PC-3 (cell line): ENCODE measurements at regions not wholly inside any gene's neighbourhood (a gene's known extent, or its start where the extent isn't known, plus 50 kb on each side); places are given as distances from the start of the nearest gene placed in this dataset.

Experiments
- ATAC-seq: fragments of 200-7000 bp; cut with Tn5 transposase; 2 replicates; pipeline ENCODE4 v1.9.1; 2020; ENCODE audit warnings: mild to moderate bottlenecking, moderate library complexity
- BruUV-seq: library from RNA; stranded (reverse); fragments of 400-500 nt; replicated peaks from 2 replicates; lab custom pipeline; 2021; lab: Mats Ljungman, UMichigan
- CTCF ChIA-PET: fragments of 300-600 bp; sonication (Branson Sonifier 250); formaldehyde crosslinking; loops from one replicate; lab custom pipeline; 2022; ENCODE audit warnings: antibody characterized with exemption; lab: Charles Lee
- POLR2A ChIA-PET: fragments of 300-600 bp; sonication (Branson Sonifier 250); formaldehyde crosslinking; loops from one replicate; lab custom pipeline; 2022; ENCODE audit warnings: antibody characterized with exemption; ENCODE audit not compliant: unreplicated experiment; lab: Charles Lee
- DNase-seq: peaks from one replicate; pipeline ENCODE4 v3.0.0-alpha.2; 2015
- H2AFZ ChIP-seq: fragments of 300-600 bp; sonication (generic); 2 replicates; pipeline ENCODE4 v1.6.0; 2016; ENCODE audit warnings: antibody characterized with exemption, low read length
- H3F3A ChIP-seq: fragments of 300-600 bp; sonication (generic); one replicate; pipeline ENCODE4 v1.6.0; 2017; ENCODE audit warnings: antibody characterized with exemption, low read length, control low read depth, mild to moderate bottlenecking; ENCODE audit not compliant: unreplicated experiment
- H3K27ac ChIP-seq: fragments of 300-600 bp; sonication (generic); 2 replicates; pipeline ENCODE4 v1.5.1; 2016; ENCODE audit warnings: mild to moderate bottlenecking, low read length
- H3K27me3 ChIP-seq: fragments of 300-600 bp; sonication (generic); 2 replicates; pipeline ENCODE4 v1.6.1; 2016; ENCODE audit warnings: low read length, mixed read lengths
- H3K36me3 ChIP-seq: fragments of 300-600 bp; sonication (generic); 2 replicates; pipeline ENCODE4 v1.6.1; 2016; ENCODE audit warnings: low read depth, mixed run types, low read length, mixed read lengths
- H3K4me1 ChIP-seq: fragments of 300-600 bp; sonication (generic); 2 replicates; pipeline ENCODE4 v1.5.1; 2016; ENCODE audit warnings: low read length; ENCODE audit not compliant: insufficient read depth
- H3K4me2 ChIP-seq: fragments of 300-600 bp; sonication (generic); 2 replicates; pipeline ENCODE4 v1.6.0; 2016; ENCODE audit warnings: low read length
- H3K4me3 ChIP-seq: fragments of 300-600 bp; sonication (generic); 2 replicates; pipeline ENCODE4 v1.5.1; 2016; ENCODE audit warnings: mild to moderate bottlenecking, low read length, mixed read lengths
- H3K79me2 ChIP-seq: fragments of 300-600 bp; sonication (generic); 2 replicates; pipeline ENCODE4 v1.6.1; 2017; ENCODE audit warnings: low read length, mixed read lengths
- H3K9ac ChIP-seq: fragments of 300-600 bp; sonication (generic); 2 replicates; pipeline ENCODE4 v1.6.0; 2016; ENCODE audit warnings: mild to moderate bottlenecking, low read length
- H3K9me2 ChIP-seq: fragments of 300-600 bp; sonication (generic); replicated peaks from 2 replicates; pipeline ENCODE4 v1.6.1; 2016; ENCODE audit warnings: mixed run types, low read length, mixed read lengths
- H3K9me3 ChIP-seq: fragments of 300-600 bp; sonication (generic); 2 replicates; pipeline ENCODE4 v1.6.1; 2016; ENCODE audit warnings: low read length, mixed read lengths
- H4K20me1 ChIP-seq: fragments of 300-600 bp; sonication (generic); 2 replicates; pipeline ENCODE4 v1.6.1; 2016; ENCODE audit warnings: low read length, mixed read lengths
- CTCF ChIP-seq: fragments of 300-600 bp; sonication (generic); conservative IDR thresholded peaks from 2 replicates; pipeline ENCODE4 v1.5.1; 2017; ENCODE audit warnings: antibody characterized with exemption, low read depth, mild to moderate bottlenecking, low read length
- EZH2 ChIP-seq: fragments of 300-600 bp; sonication (generic); IDR thresholded peaks from one replicate; pipeline ENCODE4 v1.6.1; 2017; ENCODE audit warnings: antibody characterized with exemption, mild to moderate bottlenecking, low read length; ENCODE audit not compliant: unreplicated experiment
- EZH2phosphoT487 ChIP-seq: fragments of 300-600 bp; sonication (generic); IDR thresholded peaks from 2 replicates; pipeline ENCODE4 v1.6.1; 2018; ENCODE audit warnings: mild to moderate bottlenecking, antibody characterized with exemption, low read length, borderline replicate concordance
- intact Hi-C: fragments of 100-400 bp; cut with micrococcal nuclease; formaldehyde crosslinking; loops from 2 replicates; pipeline ENCODE4 v1.9.0; 2023

GRCh38 chr3:31159331-31160039 lies 265.0 kb upstream of the GADL1 start:
- TF ChIP-seq EZH2, result no peak
- no peak for TF ChIP-seq EZH2phosphoT487
- TF ChIP-seq CTCF, result no peak
- H3K9me3 ChIP-seq, result no peaks in the 10 kb centered on the region
- no peaks in the 10 kb centered on the region for H3K36me3 ChIP-seq
- H3K9ac ChIP-seq, result no peak overlapping the region
- no peaks in the 10 kb centered on the region for H3K79me2 ChIP-seq
- ATAC-seq (no peak), DNase-seq (no peak)
- intact Hi-C loops, result loop anchor here (10.0 kb wide), 1 partner anchor 285 kb away; no protein-coding TSS in a partner anchor
- no peak overlapping the region for H3K4me3 ChIP-seq
- H3K4me1 ChIP-seq, result no peaks in the 10 kb centered on the region
- no peaks in the 10 kb centered on the region for H4K20me1 ChIP-seq
- H3K27me3 ChIP-seq, result no peaks in the 10 kb centered on the region
- H2AFZ ChIP-seq, result no peak overlapping the region
- ChIA-PET CTCF (no interaction called here), POLR2A (no interaction called here)
- no peaks in the 10 kb centered on the region for H3F3A ChIP-seq
- no peak overlapping the region for H3K27ac ChIP-seq
- no peak overlapping the region for H3K4me2 ChIP-seq
- BruUV-seq, result no TSS peak
- no peaks in the 10 kb centered on the region for H3K9me2 ChIP-seq

- H3K36me3 ChIP-seq, result no peaks in the 10 kb centered on the region
- H3F3A ChIP-seq, result no peaks in the 10 kb centered on the region
- no peak for TF ChIP-seq EZH2phosphoT487
- TF ChIP-seq CTCF, result no peak
- no peak for TF ChIP-seq EZH2
- no peak overlapping the region for H2AFZ ChIP-seq
- ATAC-seq (no peak), DNase-seq (no peak)
- no peaks in the 10 kb centered on the region for H4K20me1 ChIP-seq
- no peaks in the 10 kb centered on the region for H3K9me3 ChIP-seq
- peaks cover 19% of the 10 kb centered on the region for H3K4me1 ChIP-seq
- no peak overlapping the region for H3K4me2 ChIP-seq
- H3K27ac ChIP-seq, result no peak overlapping the region
- H3K9ac ChIP-seq, result no peak overlapping the region
- no peaks in the 10 kb centered on the region for H3K9me2 ChIP-seq
- H3K79me2 ChIP-seq, result no peaks in the 10 kb centered on the region
- ChIA-PET POLR2A (no interaction called here), CTCF (no interaction called here)
- intact Hi-C loops, result loop anchor here (10.0 kb wide), 1 partner anchor 283 kb away; no protein-coding TSS in a partner anchor
- no TSS peak for BruUV-seq
- H3K4me3 ChIP-seq, result no peak overlapping the region
- no peaks in the 10 kb centered on the region for H3K27me3 ChIP-seq
Observed at GRCh38 chr3:31161889-31162288, 267.4 kb upstream of the GADL1 start.

- BruUV-seq, result no TSS peak
- H3K4me2 ChIP-seq, result no peak overlapping the region
- peaks cover 28% of the 10 kb centered on the region for H3K4me1 ChIP-seq
- intact Hi-C loops, result loop anchor here (10.0 kb wide), 1 partner anchor 280 kb away; no protein-coding TSS in a partner anchor
- H3K9me3 ChIP-seq, result no peaks in the 10 kb centered on the region
- ChIA-PET POLR2A (interaction anchor here (0.6 kb wide), 1 partner anchor 371 kb away, joined by 3 read pairs; no protein-coding TSS in a partner anchor), CTCF (no interaction called here)
- H3K9me2 ChIP-seq, result no peaks in the 10 kb centered on the region
- no peak overlapping the region for H3K4me3 ChIP-seq
- TF ChIP-seq EZH2 (no peak), CTCF (no peak), EZH2phosphoT487 (no peak)
- no peak overlapping the region for H3K9ac ChIP-seq
- ATAC-seq (no peak), DNase-seq (no peak)
- no peak overlapping the region for H3K27ac ChIP-seq
- no peak overlapping the region for H2AFZ ChIP-seq
- H3K79me2 ChIP-seq, result no peaks in the 10 kb centered on the region
- no peaks in the 10 kb centered on the region for H3K36me3 ChIP-seq
- H3K27me3 ChIP-seq, result no peaks in the 10 kb centered on the region
- H4K20me1 ChIP-seq, result no peaks in the 10 kb centered on the region
- no peaks in the 10 kb centered on the region for H3F3A ChIP-seq
Observed at GRCh38 chr3:31164381-31164780, 269.9 kb upstream of the GADL1 start.
